ENCODE measurements at regions not wholly inside any gene's neighbourhood (a gene's known extent, or its start where the extent isn't known, plus 50 kb on each side); places are given as distances from the start of the nearest gene placed in this dataset.
"Not testable (repeated sequence)": the region's sequence is repeated elsewhere in the genome, so short reads cannot be mapped to it uniquely, and the experiment has no call there.

DNA sequence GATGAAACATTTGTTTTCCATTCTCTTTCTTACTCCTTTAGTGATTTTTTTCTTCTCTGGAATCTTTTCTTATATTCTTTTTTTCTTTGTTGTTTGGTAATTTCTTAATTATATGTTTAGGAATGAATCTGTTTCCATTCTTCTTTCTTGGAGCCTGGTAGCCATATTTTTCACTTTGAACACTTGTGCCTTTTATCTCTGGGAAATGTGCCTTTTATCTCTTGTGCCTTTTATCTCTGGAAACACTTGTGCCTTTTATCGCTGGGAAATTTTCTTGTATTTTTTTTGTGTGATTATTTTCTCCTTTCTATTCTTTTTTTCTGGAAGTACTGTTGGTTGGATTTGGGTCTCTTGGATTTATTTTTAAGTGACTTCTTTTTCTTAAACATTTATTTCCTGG lies 118.2 kb downstream of the LEPR start:
- H3K4me3 ChIP-seq (ENCODE audit: low read depth, low read length): no peak overlapping the region
- no peak for DNase-seq (ENCODE audit: low read depth)
- TF ChIP-seq, protein P1, sequence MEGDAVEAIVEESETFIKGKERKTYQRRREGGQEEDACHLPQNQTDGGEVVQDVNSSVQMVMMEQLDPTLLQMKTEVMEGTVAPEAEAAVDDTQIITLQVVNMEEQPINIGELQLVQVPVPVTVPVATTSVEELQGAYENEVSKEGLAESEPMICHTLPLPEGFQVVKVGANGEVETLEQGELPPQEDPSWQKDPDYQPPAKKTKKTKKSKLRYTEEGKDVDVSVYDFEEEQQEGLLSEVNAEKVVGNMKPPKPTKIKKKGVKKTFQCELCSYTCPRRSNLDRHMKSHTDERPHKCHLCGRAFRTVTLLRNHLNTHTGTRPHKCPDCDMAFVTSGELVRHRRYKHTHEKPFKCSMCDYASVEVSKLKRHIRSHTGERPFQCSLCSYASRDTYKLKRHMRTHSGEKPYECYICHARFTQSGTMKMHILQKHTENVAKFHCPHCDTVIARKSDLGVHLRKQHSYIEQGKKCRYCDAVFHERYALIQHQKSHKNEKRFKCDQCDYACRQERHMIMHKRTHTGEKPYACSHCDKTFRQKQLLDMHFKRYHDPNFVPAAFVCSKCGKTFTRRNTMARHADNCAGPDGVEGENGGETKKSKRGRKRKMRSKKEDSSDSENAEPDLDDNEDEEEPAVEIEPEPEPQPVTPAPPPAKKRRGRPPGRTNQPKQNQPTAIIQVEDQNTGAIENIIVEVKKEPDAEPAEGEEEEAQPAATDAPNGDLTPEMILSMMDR (IDR thresholded peaks at IDR 0.05; ENCODE audit: low read depth, low read length, missing control alignments): no peak

GRCh38 chr1:65539266-65540131 lies 119.0 kb downstream of the LEPR start:
- no peak overlapping the region for H3K4me3 ChIP-seq (ENCODE audit: low read depth, low read length)
- DNase-seq (ENCODE audit: low read depth): no peak
- TF ChIP-seq, protein P1 (IDR thresholded peaks at IDR 0.05; ENCODE audit: low read depth, low read length, missing control alignments): no peak

DNA sequence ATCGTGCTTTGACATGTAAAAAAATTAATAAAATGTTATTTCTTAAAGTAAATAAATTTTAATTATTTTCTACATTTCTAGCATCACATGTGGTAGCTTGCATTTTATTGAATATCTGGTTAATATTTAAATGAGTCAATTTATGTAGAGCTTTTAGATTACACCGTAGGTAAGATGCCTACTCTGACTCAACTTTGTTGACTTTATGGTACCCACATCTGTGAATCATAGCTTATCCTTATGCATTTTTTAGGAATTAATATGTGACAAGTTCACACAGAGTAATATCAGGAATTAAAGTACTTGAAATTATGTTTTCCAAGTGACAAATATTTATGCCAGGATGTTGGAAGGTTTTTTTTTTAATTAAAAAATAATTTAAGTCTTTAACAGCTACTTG lies 120.7 kb downstream of the LEPR start:
- TF ChIP-seq, protein P1 (IDR thresholded peaks at IDR 0.05; ENCODE audit: low read depth, low read length, missing control alignments): no peak
- no peak overlapping the region for H3K4me3 ChIP-seq (ENCODE audit: low read depth, low read length)
- DNase-seq (ENCODE audit: low read depth): no peak

DNA sequence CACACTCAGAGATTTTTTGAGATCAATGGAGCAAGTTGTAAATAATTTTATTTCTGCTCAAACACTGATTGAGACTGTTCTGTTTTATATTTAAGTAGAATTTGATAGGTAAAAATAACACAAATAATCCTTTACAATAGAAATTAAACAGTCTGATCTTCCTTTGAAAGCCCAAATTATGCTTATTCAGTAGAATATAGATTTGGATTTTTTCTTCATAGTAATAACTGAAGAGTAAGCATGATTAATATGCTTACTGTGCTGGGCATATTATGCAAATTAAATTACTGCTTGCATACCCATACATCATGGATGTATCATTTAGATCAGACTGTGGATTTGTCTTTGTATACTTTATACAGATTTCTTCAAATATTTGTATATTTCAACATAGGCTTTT lies 121.4 kb downstream of the LEPR start:
- no peak overlapping the region for H3K4me3 ChIP-seq (ENCODE audit: low read depth, low read length)
- DNase-seq (ENCODE audit: low read depth): no peak
- TF ChIP-seq, protein P1 (IDR thresholded peaks at IDR 0.05; ENCODE audit: low read depth, low read length, missing control alignments): no peak

- not testable (repeated sequence) for DNase-seq (ENCODE audit: low read depth); H3K4me3 ChIP-seq (ENCODE audit: low read depth, low read length)
These were observed 122.1 kb downstream of the LEPR start for GRCh38 chr1:65542592-65542991.

DNA sequence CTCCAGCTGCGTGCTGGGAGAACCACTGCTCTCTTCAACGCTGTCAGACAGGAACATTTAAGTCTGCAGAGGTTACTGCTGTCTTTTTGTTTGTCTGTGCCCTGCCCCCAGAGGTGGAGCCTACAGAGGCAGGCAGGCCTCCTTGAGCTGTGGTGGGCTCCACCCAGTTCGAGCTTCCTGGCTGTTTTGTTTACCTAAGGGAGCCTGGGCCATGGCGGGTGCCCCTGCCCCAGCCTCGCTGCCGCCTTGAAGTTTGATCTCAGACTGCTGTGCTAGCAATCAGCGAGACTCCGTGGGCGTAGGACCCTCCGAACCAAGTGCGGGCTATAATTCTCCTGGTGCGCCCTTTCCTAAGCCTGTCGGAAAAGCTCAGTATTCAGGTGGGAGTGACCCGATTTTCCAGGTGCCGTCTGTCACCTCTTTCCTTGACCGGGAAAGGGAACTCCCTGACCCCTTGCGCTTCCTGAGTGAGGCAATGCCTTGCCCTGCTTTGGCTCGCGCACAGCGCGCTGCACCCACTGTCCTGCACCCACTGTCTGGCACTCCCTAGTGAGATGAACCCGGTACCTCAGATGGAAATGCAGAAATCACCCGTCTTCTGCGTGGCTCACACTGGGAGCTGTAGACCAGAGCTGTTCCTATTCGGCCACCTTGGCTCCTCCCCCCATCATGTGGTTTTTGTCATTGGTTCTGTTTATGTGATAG lies 130.0 kb downstream of the LEPR start:
- not testable (repeated sequence) for DNase-seq (ENCODE audit: low read depth); H3K4me3 ChIP-seq (ENCODE audit: low read depth, low read length)

DNA sequence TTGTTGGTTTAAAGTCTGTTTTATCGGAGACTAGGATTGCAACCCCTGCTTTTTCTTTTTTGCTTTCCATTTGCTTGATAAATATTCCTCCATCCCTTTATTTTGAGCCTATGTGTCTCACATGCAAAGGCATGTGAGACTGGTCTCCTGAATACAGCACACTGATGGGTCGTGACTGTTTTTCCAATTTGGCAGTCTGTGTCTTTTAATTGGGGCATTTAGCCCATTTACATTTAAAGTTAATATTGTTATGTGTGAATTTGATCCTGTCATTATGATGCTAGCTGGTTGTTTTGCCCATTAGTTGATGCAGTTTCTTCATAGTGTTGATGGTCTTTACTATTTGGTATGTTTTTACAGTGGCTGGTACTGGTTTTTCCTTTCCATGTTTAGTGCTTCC lies 132.0 kb downstream of the LEPR start:
- not testable (repeated sequence) for H3K4me3 ChIP-seq (ENCODE audit: low read depth, low read length); DNase-seq (ENCODE audit: low read depth)

GRCh38 chr1:65554086-65554764 lies 133.8 kb downstream of the LEPR start:
- not testable (repeated sequence) for H3K4me3 ChIP-seq (ENCODE audit: low read depth, low read length); DNase-seq (ENCODE audit: low read depth)

DNA sequence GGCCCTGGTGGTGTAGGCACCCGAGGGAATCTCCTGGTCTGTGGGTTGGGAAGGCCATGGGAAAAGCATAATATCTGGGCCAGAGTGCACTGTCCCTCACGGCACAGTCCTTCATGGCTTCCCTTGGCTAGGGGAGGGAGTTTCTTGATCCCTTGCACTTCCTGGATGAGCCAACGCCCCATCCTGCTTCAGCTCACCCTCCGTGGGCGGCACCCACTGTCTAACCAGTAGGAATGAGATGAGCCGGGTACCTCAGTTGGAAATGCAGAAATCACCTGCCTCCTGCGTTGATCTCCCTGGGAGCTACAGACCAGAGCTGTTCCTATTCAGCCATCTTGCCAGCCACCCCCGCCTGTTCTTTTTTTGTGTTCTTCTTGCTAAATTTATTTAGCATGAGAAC lies 134.4 kb downstream of the LEPR start:
- DNase-seq (ENCODE audit: low read depth): no peak
- TF ChIP-seq, protein P1 (IDR thresholded peaks at IDR 0.05; ENCODE audit: low read depth, low read length, missing control alignments): no peak
- H3K4me3 ChIP-seq (ENCODE audit: low read depth, low read length): no peak overlapping the region
